ENCODE measurements at regions not wholly inside any gene's neighbourhood (a gene's known extent, or its start where the extent isn't known, plus 50 kb on each side); places are given as distances from the start of the nearest gene placed in this dataset.

DNA sequence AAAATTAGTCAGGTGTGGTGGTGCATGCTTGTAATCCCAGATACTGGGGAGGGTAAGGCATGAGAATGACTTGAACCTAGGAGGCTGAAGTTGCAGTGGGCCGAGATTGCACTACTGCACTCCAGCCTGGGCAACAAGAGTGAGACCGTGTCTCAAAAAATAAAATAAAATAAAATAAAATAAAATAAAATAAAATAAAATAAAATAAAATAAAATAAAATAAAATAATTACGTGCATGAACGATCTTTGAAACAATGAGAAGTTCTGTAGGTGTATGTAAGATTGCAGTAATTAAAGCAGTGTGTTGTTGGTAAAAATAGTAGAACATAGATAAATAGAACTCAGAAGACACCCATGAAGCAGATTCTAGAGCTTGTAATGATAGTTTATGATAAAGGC, 348.5 kb downstream of the ANKRD30A start:
- TF ChIP-seq JUNB (IDR thresholded peaks at IDR 0.05; ENCODE audit: unreplicated experiment) (no peak), POLR2AphosphoS5 (IDR thresholded peaks at IDR 0.05; ENCODE audit: low read depth) (no peak), EZH2phosphoT487 (IDR thresholded peaks at IDR 0.05; ENCODE audit: unreplicated experiment) (no peak), EZH2 (IDR thresholded peaks at IDR 0.05; ENCODE audit: low read depth, unreplicated experiment) (no peak), NANOG (IDR thresholded peaks at IDR 0.05; ENCODE audit: borderline replicate concordance) (no peak), ZNF114 (CRISPR knock-in tag; IDR thresholded peaks at IDR 0.05) (no peak), ZNF331 (CRISPR knock-in tag; IDR thresholded peaks at IDR 0.05; ENCODE audit: low read depth) (no peak), CREB1 (CRISPR knock-in tag; IDR thresholded peaks at IDR 0.05; ENCODE audit: low read depth) (no peak), STAT1 (IDR thresholded peaks at IDR 0.05; ENCODE audit: unreplicated experiment) (no peak)
- TF ChIP-seq, protein P1, sequence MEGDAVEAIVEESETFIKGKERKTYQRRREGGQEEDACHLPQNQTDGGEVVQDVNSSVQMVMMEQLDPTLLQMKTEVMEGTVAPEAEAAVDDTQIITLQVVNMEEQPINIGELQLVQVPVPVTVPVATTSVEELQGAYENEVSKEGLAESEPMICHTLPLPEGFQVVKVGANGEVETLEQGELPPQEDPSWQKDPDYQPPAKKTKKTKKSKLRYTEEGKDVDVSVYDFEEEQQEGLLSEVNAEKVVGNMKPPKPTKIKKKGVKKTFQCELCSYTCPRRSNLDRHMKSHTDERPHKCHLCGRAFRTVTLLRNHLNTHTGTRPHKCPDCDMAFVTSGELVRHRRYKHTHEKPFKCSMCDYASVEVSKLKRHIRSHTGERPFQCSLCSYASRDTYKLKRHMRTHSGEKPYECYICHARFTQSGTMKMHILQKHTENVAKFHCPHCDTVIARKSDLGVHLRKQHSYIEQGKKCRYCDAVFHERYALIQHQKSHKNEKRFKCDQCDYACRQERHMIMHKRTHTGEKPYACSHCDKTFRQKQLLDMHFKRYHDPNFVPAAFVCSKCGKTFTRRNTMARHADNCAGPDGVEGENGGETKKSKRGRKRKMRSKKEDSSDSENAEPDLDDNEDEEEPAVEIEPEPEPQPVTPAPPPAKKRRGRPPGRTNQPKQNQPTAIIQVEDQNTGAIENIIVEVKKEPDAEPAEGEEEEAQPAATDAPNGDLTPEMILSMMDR (conservative IDR thresholded peaks at IDR 0.05; ENCODE audit: low read depth in 2 of 2) = no peak
- TF ChIP-seq, protein P2, sequence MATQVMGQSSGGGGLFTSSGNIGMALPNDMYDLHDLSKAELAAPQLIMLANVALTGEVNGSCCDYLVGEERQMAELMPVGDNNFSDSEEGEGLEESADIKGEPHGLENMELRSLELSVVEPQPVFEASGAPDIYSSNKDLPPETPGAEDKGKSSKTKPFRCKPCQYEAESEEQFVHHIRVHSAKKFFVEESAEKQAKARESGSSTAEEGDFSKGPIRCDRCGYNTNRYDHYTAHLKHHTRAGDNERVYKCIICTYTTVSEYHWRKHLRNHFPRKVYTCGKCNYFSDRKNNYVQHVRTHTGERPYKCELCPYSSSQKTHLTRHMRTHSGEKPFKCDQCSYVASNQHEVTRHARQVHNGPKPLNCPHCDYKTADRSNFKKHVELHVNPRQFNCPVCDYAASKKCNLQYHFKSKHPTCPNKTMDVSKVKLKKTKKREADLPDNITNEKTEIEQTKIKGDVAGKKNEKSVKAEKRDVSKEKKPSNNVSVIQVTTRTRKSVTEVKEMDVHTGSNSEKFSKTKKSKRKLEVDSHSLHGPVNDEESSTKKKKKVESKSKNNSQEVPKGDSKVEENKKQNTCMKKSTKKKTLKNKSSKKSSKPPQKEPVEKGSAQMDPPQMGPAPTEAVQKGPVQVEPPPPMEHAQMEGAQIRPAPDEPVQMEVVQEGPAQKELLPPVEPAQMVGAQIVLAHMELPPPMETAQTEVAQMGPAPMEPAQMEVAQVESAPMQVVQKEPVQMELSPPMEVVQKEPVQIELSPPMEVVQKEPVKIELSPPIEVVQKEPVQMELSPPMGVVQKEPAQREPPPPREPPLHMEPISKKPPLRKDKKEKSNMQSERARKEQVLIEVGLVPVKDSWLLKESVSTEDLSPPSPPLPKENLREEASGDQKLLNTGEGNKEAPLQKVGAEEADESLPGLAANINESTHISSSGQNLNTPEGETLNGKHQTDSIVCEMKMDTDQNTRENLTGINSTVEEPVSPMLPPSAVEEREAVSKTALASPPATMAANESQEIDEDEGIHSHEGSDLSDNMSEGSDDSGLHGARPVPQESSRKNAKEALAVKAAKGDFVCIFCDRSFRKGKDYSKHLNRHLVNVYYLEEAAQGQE (IDR thresholded peaks at IDR 0.05; ENCODE audit: unreplicated experiment) = no peak
- TF ChIP-seq, protein P3, sequence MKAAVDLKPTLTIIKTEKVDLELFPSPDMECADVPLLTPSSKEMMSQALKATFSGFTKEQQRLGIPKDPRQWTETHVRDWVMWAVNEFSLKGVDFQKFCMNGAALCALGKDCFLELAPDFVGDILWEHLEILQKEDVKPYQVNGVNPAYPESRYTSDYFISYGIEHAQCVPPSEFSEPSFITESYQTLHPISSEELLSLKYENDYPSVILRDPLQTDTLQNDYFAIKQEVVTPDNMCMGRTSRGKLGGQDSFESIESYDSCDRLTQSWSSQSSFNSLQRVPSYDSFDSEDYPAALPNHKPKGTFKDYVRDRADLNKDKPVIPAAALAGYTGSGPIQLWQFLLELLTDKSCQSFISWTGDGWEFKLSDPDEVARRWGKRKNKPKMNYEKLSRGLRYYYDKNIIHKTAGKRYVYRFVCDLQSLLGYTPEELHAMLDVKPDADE (IDR thresholded peaks at IDR 0.05) = no peak
- TF ChIP-seq, protein P4, sequence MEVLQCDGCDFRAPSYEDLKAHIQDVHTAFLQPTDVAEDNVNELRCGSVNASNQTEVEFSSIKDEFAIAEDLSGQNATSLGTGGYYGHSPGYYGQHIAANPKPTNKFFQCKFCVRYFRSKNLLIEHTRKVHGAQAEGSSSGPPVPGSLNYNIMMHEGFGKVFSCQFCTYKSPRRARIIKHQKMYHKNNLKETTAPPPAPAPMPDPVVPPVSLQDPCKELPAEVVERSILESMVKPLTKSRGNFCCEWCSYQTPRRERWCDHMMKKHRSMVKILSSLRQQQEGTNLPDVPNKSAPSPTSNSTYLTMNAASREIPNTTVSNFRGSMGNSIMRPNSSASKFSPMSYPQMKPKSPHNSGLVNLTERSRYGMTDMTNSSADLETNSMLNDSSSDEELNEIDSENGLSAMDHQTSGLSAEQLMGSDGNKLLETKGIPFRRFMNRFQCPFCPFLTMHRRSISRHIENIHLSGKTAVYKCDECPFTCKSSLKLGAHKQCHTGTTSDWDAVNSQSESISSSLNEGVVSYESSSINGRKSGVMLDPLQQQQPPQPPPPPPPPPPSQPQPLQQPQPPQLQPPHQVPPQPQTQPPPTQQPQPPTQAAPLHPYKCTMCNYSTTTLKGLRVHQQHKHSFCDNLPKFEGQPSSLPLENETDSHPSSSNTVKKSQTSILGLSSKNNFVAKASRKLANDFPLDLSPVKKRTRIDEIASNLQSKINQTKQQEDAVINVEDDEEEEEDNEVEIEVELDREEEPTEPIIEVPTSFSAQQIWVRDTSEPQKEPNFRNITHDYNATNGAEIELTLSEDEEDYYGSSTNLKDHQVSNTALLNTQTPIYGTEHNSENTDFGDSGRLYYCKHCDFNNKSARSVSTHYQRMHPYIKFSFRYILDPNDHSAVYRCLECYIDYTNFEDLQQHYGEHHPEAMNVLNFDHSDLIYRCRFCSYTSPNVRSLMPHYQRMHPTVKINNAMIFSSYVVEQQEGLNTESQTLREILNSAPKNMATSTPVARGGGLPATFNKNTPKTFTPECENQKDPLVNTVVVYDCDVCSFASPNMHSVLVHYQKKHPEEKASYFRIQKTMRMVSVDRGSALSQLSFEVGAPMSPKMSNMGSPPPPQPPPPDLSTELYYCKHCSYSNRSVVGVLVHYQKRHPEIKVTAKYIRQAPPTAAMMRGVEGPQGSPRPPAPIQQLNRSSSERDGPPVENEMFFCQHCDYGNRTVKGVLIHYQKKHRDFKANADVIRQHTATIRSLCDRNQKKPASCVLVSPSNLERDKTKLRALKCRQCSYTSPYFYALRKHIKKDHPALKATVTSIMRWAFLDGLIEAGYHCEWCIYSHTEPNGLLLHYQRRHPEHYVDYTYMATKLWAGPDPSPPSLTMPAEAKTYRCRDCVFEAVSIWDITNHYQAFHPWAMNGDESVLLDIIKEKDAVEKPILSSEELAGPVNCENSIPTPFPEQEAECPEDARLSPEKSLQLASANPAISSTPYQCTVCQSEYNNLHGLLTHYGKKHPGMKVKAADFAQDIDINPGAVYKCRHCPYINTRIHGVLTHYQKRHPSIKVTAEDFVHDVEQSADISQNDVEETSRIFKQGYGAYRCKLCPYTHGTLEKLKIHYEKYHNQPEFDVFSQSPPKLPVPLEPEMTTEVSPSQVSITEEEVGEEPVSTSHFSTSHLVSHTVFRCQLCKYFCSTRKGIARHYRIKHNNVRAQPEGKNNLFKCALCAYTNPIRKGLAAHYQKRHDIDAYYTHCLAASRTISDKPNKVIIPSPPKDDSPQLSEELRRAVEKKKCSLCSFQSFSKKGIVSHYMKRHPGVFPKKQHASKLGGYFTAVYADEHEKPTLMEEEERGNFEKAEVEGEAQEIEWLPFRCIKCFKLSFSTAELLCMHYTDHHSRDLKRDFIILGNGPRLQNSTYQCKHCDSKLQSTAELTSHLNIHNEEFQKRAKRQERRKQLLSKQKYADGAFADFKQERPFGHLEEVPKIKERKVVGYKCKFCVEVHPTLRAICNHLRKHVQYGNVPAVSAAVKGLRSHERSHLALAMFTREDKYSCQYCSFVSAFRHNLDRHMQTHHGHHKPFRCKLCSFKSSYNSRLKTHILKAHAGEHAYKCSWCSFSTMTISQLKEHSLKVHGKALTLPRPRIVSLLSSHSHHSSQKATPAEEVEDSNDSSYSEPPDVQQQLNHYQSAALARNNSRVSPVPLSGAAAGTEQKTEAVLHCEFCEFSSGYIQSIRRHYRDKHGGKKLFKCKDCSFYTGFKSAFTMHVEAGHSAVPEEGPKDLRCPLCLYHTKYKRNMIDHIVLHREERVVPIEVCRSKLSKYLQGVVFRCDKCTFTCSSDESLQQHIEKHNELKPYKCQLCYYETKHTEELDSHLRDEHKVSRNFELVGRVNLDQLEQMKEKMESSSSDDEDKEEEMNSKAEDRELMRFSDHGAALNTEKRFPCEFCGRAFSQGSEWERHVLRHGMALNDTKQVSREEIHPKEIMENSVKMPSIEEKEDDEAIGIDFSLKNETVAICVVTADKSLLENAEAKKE (CRISPR knock-in tag; IDR thresholded peaks at IDR 0.05) = no peak
